ENCODE measurements at regions not wholly inside any gene's neighbourhood (a gene's known extent, or its start where the extent isn't known, plus 50 kb on each side); places are given as distances from the start of the nearest gene placed in this dataset.

DNA sequence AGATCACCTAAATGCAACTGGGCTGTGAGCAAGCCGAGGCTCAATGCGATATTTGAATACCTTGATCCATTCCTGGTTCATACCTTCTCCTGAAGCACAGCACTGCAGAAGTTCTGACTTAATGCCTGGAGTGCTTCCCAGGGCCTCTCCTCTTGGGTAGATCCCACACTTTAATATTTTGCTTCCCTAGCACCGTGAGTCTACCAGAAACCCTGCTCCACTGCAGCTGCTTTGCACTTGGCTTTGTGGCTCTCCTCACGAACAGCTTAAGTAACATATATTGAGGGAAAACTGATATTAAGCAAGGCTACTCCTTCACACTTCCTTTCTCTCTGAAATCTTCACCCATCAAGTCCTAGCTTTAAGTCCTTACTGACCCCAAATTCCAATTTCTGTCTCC is 51.6 kb upstream of the C13orf42 start:
- no peaks in the 10 kb centered on the region for H3K9me1 ChIP-seq (replicated peaks; ENCODE audit: control insufficient read depth, extremely low read depth, insufficient read depth, low read length)
- TF ChIP-seq MYC (IDR thresholded peaks at IDR 0.05; ENCODE audit: low read depth, low read length) (no peak), EZH2 (IDR thresholded peaks at IDR 0.05; ENCODE audit: borderline replicate concordance, low read depth, low read length, severe bottlenecking) (no peak), JUN (IDR thresholded peaks at IDR 0.05; ENCODE audit: borderline replicate concordance, insufficient read depth, insufficient read length, low read depth) (no peak), POLR2AphosphoS5 (IDR thresholded peaks at IDR 0.05; ENCODE audit: insufficient read depth, low read depth, low read length) (no peak), FOS (IDR thresholded peaks at IDR 0.05; ENCODE audit: borderline replicate concordance, insufficient read depth, low read length) (no peak), POLR2A (IDR thresholded peaks at IDR 0.05; ENCODE audit: low read depth, low read length) (no peak), GATA2 (IDR thresholded peaks at IDR 0.05; ENCODE audit: insufficient read depth, insufficient read length, low read depth, low read length) (no peak)
- TF ChIP-seq, protein P1, sequence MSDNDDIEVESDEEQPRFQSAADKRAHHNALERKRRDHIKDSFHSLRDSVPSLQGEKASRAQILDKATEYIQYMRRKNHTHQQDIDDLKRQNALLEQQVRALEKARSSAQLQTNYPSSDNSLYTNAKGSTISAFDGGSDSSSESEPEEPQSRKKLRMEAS (IDR thresholded peaks at IDR 0.05; ENCODE audit: insufficient read depth, insufficient read length): no peak
- TF ChIP-seq, protein P2, sequence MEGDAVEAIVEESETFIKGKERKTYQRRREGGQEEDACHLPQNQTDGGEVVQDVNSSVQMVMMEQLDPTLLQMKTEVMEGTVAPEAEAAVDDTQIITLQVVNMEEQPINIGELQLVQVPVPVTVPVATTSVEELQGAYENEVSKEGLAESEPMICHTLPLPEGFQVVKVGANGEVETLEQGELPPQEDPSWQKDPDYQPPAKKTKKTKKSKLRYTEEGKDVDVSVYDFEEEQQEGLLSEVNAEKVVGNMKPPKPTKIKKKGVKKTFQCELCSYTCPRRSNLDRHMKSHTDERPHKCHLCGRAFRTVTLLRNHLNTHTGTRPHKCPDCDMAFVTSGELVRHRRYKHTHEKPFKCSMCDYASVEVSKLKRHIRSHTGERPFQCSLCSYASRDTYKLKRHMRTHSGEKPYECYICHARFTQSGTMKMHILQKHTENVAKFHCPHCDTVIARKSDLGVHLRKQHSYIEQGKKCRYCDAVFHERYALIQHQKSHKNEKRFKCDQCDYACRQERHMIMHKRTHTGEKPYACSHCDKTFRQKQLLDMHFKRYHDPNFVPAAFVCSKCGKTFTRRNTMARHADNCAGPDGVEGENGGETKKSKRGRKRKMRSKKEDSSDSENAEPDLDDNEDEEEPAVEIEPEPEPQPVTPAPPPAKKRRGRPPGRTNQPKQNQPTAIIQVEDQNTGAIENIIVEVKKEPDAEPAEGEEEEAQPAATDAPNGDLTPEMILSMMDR (IDR thresholded peaks at IDR 0.05; ENCODE audit: extremely low read depth in 1 of 2, insufficient read depth in 1 of 2, low read depth in 1 of 2, low read length in 2 of 2): no peak
- H3K4me2 ChIP-seq (ENCODE audit: insufficient read depth, low read length): no peak overlapping the region
- H3K9ac ChIP-seq (replicated peaks; ENCODE audit: extremely low read depth, insufficient read depth, low read length): no peak overlapping the region
- CTCF ChIA-PET: no interaction called here
- no peak overlapping the region for H2AFZ ChIP-seq (ENCODE audit: low read depth, low read length)
- no peak overlapping the region for H3K4me3 ChIP-seq (replicated peaks in 1 of 3; ENCODE audit: insufficient read depth in 1 of 3, low read depth in 1 of 3, low read length in 3 of 3)
- peaks cover 0 to 5% of the 10 kb centered on the region in 2 experiments for H3K27me3 ChIP-seq (ENCODE audit: control insufficient read depth in 2 of 2, insufficient read depth in 2 of 2, low read length in 2 of 2)
- intact Hi-C loops (cut with micrococcal nuclease): no loop called here
- DNase-seq (ENCODE audit: low read depth, low spot score) (no peak), FAIRE-seq (no peak)
- H3K27ac ChIP-seq (ENCODE audit: insufficient read depth, low read depth, low read length): no peak overlapping the region
- no peaks in the 10 kb centered on the region for H3K79me2 ChIP-seq (ENCODE audit: control insufficient read depth, insufficient read depth, low read length)
- no peaks in the 10 kb centered on the region for H3K36me3 ChIP-seq (ENCODE audit: control insufficient read depth in 2 of 2, extremely low read depth in 1 of 2, insufficient read depth in 2 of 2, low read length in 2 of 2)
- dilution Hi-C loops (cut with MboI; ENCODE audit: extremely low pct_ligation_motif_present, low sequenced_read_pairs): no loop called here
- no peaks in the 10 kb centered on the region for H4K20me1 ChIP-seq (replicated peaks; ENCODE audit: control insufficient read depth, extremely low read depth, insufficient read depth, low read length)
- H3K9me3 ChIP-seq (replicated peaks; ENCODE audit: control insufficient read depth, insufficient read depth, low read length): no peaks in the 10 kb centered on the region
- BruUV-seq (replicated peaks): no TSS peak
- POLR2A ChIA-PET: no interaction called here
- H3K4me1 ChIP-seq (ENCODE audit: control insufficient read depth, extremely low read depth, insufficient read depth, low read length): no peaks in the 10 kb centered on the region

All from endothelial cell of umbilical vein (primary cell).